ENCODE measurements at regions not wholly inside any gene's neighbourhood (a gene's known extent, or its start where the extent isn't known, plus 50 kb on each side); places are given as distances from the start of the nearest gene placed in this dataset.

GRCh38 chr6:66825539-66825938, 1118.5 kb upstream of the EYS start:
- TF ChIP-seq TAF1 (IDR thresholded peaks at IDR 0.05; ENCODE audit: borderline replicate concordance, insufficient read depth, low read length) (no peak), POLR2AphosphoS5 (IDR thresholded peaks at IDR 0.05; ENCODE audit: low read depth, low read length) (no peak), REST (IDR thresholded peaks at IDR 0.05; ENCODE audit: insufficient read depth in 1 of 2, low read depth in 2 of 2, low read length in 2 of 2) (no peak), SIN3A (IDR thresholded peaks at IDR 0.05; ENCODE audit: borderline replicate concordance, insufficient read depth, low read length) (no peak), FOXP2 (optimal IDR thresholded peaks at IDR 0.05; ENCODE audit: borderline replicate concordance, extremely low read depth, extremely low read length, insufficient read depth) (no peak)
